Ishikawa (cell line): ENCODE measurements at regions not wholly inside any gene's neighbourhood (a gene's known extent, or its start where the extent isn't known, plus 50 kb on each side); places are given as distances from the start of the nearest gene placed in this dataset.

ENCODE experiments used
- CEBPB ChIP-seq: IDR thresholded peaks from 2 replicates; pipeline ENCODE4 v1.6.1; 2012
- CREB1 ChIP-seq: IDR thresholded peaks from 2 replicates; pipeline ENCODE4 v1.6.1; 2012; ENCODE audit warnings: low read depth
- EGR1 ChIP-seq: IDR thresholded peaks from 2 replicates; pipeline ENCODE4 v1.6.1; 2012
- EP300 ChIP-seq: IDR thresholded peaks from 2 replicates; pipeline ENCODE4 v1.6.1; 2012; ENCODE audit warnings: borderline replicate concordance
- FOXM1 ChIP-seq: IDR thresholded peaks from 2 replicates; pipeline ENCODE4 v1.6.1; 2012; ENCODE audit warnings: low read depth, borderline replicate concordance
- MAX ChIP-seq: IDR thresholded peaks from 2 replicates; pipeline ENCODE4 v1.6.1; 2012
- NFIC ChIP-seq: IDR thresholded peaks from 2 replicates; pipeline ENCODE4 v1.6.1; 2012
- RAD21 ChIP-seq: IDR thresholded peaks from 2 replicates; pipeline ENCODE4 v1.6.1; 2012; ENCODE audit warnings: low read depth
- REST ChIP-seq: IDR thresholded peaks from 2 replicates; pipeline ENCODE4 v1.6.1; 2012; ENCODE audit warnings: low read depth, mild to moderate bottlenecking
- TAF1 ChIP-seq: IDR thresholded peaks from 2 replicates; pipeline ENCODE4 v1.6.1; 2012; ENCODE audit warnings: low read depth, mild to moderate bottlenecking
- TCF12 ChIP-seq: IDR thresholded peaks from 2 replicates; pipeline ENCODE4 v1.6.1; 2012; ENCODE audit warnings: low read depth
- TEAD4 ChIP-seq: IDR thresholded peaks from 2 replicates; pipeline ENCODE4 v1.6.1; 2012
- USF1 ChIP-seq: IDR thresholded peaks from 2 replicates; pipeline ENCODE4 v1.6.1; 2012
- YY1 ChIP-seq: IDR thresholded peaks from 2 replicates; pipeline ENCODE4 v1.6.1; 2012; ENCODE audit warnings: low read depth
- ZBTB7A ChIP-seq: IDR thresholded peaks from 2 replicates; pipeline ENCODE4 v1.6.1; 2012; ENCODE audit warnings: low read depth

GRCh38 chr6:154649721-154650120 lies 83.5 kb upstream of the SCAF8 start:
- TF ChIP-seq EGR1 (no peak), USF1 (no peak), TEAD4 (no peak), FOXM1 (no peak), RAD21 (no peak), TCF12 (no peak), NFIC (no peak), TAF1 (no peak), REST (no peak), CREB1 (no peak), YY1 (no peak), MAX (no peak), CEBPB (no peak), EP300 (no peak), ZBTB7A (no peak)

GRCh38 chr6:154650351-154650750 lies 82.9 kb upstream of the SCAF8 start:
- no peak for TF ChIP-seq TAF1
- TF ChIP-seq NFIC: no peak

GRCh38 chr6:154651656-154652055 lies 81.6 kb upstream of the SCAF8 start:
- TF ChIP-seq TCF12 (no peak), EP300 (no peak), CEBPB (no peak), FOXM1 (no peak)

- TF ChIP-seq RAD21 (no peak), TAF1 (no peak), EGR1 (no peak), TEAD4 (no peak), ZBTB7A (no peak), MAX (no peak), CREB1 (no peak), EP300 (no peak), FOXM1 (no peak)
Observed at GRCh38 chr6:154653385-154653784, 79.8 kb upstream of the SCAF8 start.

- no peak for TF ChIP-seq ZBTB7A
- TF ChIP-seq EGR1: no peak
- no peak for TF ChIP-seq CREB1
- no peak for TF ChIP-seq FOXM1
- no peak for TF ChIP-seq CEBPB
- TF ChIP-seq YY1: no peak
- TF ChIP-seq USF1: no peak
- no peak for TF ChIP-seq TCF12
- no peak for TF ChIP-seq EP300
- no peak for TF ChIP-seq TEAD4
- no peak for TF ChIP-seq MAX
- no peak for TF ChIP-seq NFIC
- no peak for TF ChIP-seq TAF1
- no peak for TF ChIP-seq REST
- no peak for TF ChIP-seq RAD21
Observed at GRCh38 chr6:154653853-154654252, 79.4 kb upstream of the SCAF8 start.

- TF ChIP-seq YY1 (no peak), MAX (no peak), TAF1 (no peak), USF1 (no peak), TCF12 (no peak), EP300 (no peak), NFIC (no peak), REST (no peak), CEBPB (no peak), ZBTB7A (no peak), FOXM1 (no peak), EGR1 (no peak), RAD21 (no peak), CREB1 (no peak), TEAD4 (no peak)
Observed at GRCh38 chr6:154656660-154657059, 76.6 kb upstream of the SCAF8 start.
